ENCODE measurements at regions not wholly inside any gene's neighbourhood (a gene's known extent, or its start where the extent isn't known, plus 50 kb on each side); places are given as distances from the start of the nearest gene placed in this dataset.

DNA sequence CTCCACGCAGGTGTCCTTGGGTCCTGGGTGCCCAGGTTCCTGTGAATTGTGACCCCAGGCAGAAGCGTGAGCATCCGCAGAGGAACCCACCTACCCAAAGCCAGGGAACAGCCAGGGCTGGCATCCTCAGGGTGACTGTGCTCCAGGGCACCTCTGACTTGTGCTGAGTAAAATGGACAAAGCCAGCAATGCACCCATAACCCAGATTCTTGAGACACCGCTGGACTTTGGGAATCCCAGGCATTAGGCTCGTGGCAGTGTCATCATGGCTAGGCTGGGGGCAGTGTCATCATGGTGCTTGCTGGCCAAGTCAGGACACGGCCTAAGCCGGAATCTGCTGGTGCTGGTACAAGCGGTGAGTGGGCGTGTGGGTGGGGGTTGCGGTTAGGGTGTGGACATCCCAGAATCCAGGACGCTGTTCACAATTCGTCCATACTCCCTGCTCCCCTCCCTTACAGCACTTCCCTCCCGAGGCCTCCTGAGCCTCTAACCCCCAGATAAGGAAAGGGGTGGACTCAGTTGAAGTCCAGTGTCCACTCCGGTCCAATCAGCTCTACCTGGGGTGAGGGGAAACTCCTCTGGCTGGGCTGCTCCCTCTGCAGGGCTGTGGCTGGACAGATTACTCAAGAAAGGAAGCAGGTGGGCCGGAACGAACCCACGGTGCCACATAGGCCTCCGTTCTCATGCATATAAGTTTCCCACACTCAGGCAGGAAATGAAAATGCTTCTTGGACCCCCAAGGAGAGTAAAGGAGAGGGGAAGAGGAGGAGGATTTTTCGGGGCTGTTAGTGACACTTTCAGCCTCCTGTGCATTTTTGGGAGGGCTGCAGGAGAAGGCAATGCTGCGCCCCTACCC lies 138.9 kb downstream of the SEC14L1 start:
- H3K4me3 Mint-ChIP-seq, result peak overlapping the region; percentile 90
- H3K36me3 Mint-ChIP-seq, result no peaks in the 10 kb centered on the region
- H3K27ac Mint-ChIP-seq, result peak overlapping the region; percentile 78
- peaks cover 42% of the 10 kb centered on the region for H3K27me3 Mint-ChIP-seq
- H3K4me1 Mint-ChIP-seq (ENCODE audit: unreplicated experiment), result peaks cover 31% of the 10 kb centered on the region
- no peaks in the 10 kb centered on the region for H3K9me3 Mint-ChIP-seq
- no peak for DNase-seq (ENCODE audit: extremely low spot score, unreplicated experiment)
- TF ChIP-seq, protein P1, sequence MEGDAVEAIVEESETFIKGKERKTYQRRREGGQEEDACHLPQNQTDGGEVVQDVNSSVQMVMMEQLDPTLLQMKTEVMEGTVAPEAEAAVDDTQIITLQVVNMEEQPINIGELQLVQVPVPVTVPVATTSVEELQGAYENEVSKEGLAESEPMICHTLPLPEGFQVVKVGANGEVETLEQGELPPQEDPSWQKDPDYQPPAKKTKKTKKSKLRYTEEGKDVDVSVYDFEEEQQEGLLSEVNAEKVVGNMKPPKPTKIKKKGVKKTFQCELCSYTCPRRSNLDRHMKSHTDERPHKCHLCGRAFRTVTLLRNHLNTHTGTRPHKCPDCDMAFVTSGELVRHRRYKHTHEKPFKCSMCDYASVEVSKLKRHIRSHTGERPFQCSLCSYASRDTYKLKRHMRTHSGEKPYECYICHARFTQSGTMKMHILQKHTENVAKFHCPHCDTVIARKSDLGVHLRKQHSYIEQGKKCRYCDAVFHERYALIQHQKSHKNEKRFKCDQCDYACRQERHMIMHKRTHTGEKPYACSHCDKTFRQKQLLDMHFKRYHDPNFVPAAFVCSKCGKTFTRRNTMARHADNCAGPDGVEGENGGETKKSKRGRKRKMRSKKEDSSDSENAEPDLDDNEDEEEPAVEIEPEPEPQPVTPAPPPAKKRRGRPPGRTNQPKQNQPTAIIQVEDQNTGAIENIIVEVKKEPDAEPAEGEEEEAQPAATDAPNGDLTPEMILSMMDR (conservative IDR thresholded peaks at IDR 0.05), result no peak

DNA sequence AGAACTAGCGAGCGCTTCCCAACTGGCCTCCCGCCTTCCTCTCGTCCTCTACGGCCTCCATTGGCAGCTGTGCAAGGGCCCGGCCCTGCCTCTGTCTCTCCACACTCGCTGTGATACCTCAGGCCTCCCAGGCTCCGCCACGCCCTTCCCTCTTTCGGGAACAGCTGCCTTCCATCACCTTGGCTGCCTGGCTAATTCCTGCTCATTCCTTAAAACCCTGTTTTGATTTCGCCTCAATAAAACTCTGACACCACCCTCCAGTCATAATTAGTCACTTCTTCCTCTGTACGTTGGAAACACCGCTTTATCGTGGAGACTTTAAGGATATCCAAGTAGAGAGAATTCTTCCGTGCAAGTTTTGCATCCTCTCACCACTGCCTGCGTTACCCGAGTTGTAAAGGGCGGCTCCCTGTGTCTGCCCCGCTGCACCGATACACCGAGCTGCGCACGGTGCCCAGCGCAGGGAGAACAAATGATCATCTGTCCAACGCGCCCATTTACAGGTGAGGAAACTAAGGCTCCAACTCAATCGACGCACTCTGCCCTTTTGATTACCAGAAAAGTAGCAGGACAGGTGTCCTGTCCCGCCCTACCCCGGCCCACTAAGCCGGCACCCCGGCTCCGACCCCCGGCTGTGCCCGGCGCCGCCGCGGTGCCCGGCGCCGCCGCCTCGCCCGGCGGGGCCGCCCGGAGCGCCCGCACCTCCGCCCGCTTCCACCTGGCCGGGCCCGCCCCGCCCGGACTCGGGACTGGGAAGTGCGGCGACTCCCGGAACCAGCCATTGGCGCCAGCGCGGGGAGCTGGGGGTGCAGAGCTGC lies 139.7 kb downstream of the SEC14L1 start:
- DNase-seq (ENCODE audit: extremely low spot score, unreplicated experiment), result no peak
- Mint-ChIP-seq H3K9me3 (no peaks in the 10 kb centered on the region), H3K36me3 (no peaks in the 10 kb centered on the region), H3K27me3 (peaks cover 41% of the 10 kb centered on the region), H3K4me1 (ENCODE audit: unreplicated experiment) (peaks cover 30% of the 10 kb centered on the region), H3K4me3 (peak overlapping the region; percentile 90), H3K27ac (peak overlapping the region; percentile 78)
- TF ChIP-seq, protein P1 (conservative IDR thresholded peaks at IDR 0.05), result no peak

DNA sequence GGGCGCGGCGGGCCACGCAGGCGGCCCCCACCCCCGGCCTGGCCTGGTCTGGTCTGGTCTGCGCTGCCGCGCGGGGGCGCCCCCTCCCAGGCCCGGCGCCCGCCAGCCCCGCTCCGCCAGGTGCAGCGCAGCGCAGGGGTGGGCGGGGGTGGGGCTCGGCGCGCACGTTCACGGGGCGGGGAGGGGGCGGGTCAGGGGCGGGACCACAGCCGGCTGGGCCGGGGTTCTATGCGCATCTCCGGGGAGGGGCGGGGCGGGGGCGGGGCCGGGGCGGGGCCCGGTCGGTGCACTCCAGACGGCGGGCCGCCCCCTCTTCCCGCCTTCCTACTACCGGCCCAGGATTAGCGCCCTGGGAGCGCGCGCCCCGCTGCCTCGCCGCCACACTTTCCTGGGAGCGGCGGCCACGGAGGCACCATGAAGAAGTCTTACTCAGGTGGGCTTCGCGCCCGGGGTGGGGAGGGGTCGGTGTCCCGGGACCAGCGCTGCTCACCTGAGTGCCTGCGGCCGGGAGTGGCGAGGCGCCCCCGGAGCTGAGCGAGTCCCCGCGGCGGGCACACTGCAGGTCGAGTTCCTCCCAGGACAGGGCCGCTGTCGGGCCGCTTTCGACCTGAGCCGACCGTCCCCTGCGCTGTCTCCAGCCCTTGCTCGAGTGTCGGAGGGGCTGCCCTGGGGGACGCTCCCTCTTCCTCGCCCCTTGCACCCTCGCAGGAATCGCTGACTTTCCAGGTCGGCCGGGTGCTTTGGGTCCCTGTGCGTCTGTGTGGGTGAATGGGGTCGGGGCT lies 140.5 kb downstream of the SEC14L1 start:
- DNase-seq (ENCODE audit: extremely low spot score, unreplicated experiment), result no peak
- H3K27me3 Mint-ChIP-seq, result peaks cover 38% of the 10 kb centered on the region
- H3K36me3 Mint-ChIP-seq, result no peaks in the 10 kb centered on the region
- H3K4me3 Mint-ChIP-seq, result peak overlapping the region; percentile 93
- peaks cover 29% of the 10 kb centered on the region for H3K4me1 Mint-ChIP-seq (ENCODE audit: unreplicated experiment)
- no peaks in the 10 kb centered on the region for H3K9me3 Mint-ChIP-seq
- TF ChIP-seq, protein P1 (conservative IDR thresholded peaks at IDR 0.05), result peak; percentile 41
- peak overlapping the region; percentile 94 for H3K27ac Mint-ChIP-seq

DNA sequence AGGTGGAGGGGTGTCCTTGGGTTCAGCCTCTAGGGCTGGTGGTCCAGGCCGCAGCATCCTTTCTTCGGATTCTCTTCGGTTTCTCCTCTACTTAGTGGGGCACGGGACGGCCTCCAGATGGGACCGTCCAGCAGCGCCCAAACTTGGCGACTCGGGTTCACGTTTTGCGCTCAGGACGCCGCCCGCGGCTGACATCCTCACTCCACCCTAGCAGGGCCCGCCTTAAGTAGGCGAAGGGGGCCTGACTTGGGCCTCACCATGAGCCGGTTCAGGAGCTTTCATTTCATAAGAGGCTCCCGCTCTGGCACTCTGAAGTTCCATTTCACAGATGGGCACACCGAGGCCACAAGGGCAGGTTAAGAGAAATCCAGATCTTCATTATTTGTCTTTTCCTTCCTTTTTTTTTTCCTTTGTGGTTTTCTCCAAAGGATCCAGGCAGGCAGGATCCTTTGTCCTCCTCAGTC lies 141.2 kb downstream of the SEC14L1 start:
- H3K4me1 Mint-ChIP-seq (ENCODE audit: unreplicated experiment), result peaks cover 29% of the 10 kb centered on the region
- no peaks in the 10 kb centered on the region for H3K9me3 Mint-ChIP-seq
- peak overlapping the region; percentile 93 for H3K4me3 Mint-ChIP-seq
- H3K27me3 Mint-ChIP-seq, result peaks cover 38% of the 10 kb centered on the region
- H3K36me3 Mint-ChIP-seq, result no peaks in the 10 kb centered on the region
- DNase-seq (ENCODE audit: extremely low spot score, unreplicated experiment), result no peak
- TF ChIP-seq, protein P1 (conservative IDR thresholded peaks at IDR 0.05), result no peak
- H3K27ac Mint-ChIP-seq, result peak overlapping the region; percentile 94
